SK-N-SH treated with all-trans-retinoic acid at 6 μM for 48 hours (cell line): ENCODE measurements at regions not wholly inside any gene's neighbourhood (a gene's known extent, or its start where the extent isn't known, plus 50 kb on each side); places are given as distances from the start of the nearest gene placed in this dataset.

Source experiments
- BACH2 ChIP-seq: fragments of 250-450 bp; sonication (Bioruptor Pico); IDR thresholded peaks from 2 replicates; pipeline ENCODE4 v1.9.0; 2021; ENCODE audit warnings: mild to moderate bottlenecking, borderline replicate concordance
- ISL1 ChIP-seq: fragments of 250-450 bp; sonication (Bioruptor Pico); IDR thresholded peaks from 2 replicates; pipeline ENCODE4 v2.1.2; 2022; ENCODE audit warnings: mild to moderate bottlenecking, moderate library complexity
- RARB ChIP-seq: fragments of 250-450 bp; sonication (Bioruptor Pico); IDR thresholded peaks from 2 replicates; pipeline ENCODE4 v1.8.0; 2021; ENCODE audit warnings: mild to moderate bottlenecking, moderate library complexity
- TCF4 ChIP-seq: fragments of 250-450 bp; sonication (Bioruptor Pico); IDR thresholded peaks from 2 replicates; pipeline ENCODE4 v1.8.0; 2021; ENCODE audit warnings: mild to moderate bottlenecking, moderate library complexity, borderline replicate concordance
- TOX ChIP-seq: fragments of 250-450 bp; sonication (Bioruptor Pico); IDR thresholded peaks from 2 replicates; pipeline ENCODE4 v1.8.0; 2021; ENCODE audit warnings: mild to moderate bottlenecking, moderate library complexity, borderline replicate concordance
- ZFP3 ChIP-seq: fragments of 250-450 bp; sonication (Bioruptor Pico); IDR thresholded peaks from 2 replicates; pipeline ENCODE4 v1.5.0; 2020; ENCODE audit warnings: mild to moderate bottlenecking, moderate library complexity
- ZFP30 ChIP-seq: fragments of 450-650 bp; formaldehyde crosslinking; IDR thresholded peaks from 2 replicates; pipeline ENCODE4 v1.5.0; 2022; ENCODE audit warnings: mild to moderate bottlenecking, moderate library complexity
- TF ChIP-seq, protein P1 (sequence below): fragments of 250-450 bp; sonication (Bioruptor Pico); IDR thresholded peaks from 2 replicates; pipeline ENCODE4 v1.8.0; 2020; ENCODE audit warnings: mild to moderate bottlenecking, moderate library complexity, borderline replicate concordance
- TF ChIP-seq, protein P2 (sequence below): fragments of 250-450 bp; sonication (Bioruptor Pico); IDR thresholded peaks from 2 replicates; pipeline ENCODE4 v1.8.0; 2021; ENCODE audit warnings: low read depth, mild to moderate bottlenecking, moderate library complexity, borderline replicate concordance

DNA sequence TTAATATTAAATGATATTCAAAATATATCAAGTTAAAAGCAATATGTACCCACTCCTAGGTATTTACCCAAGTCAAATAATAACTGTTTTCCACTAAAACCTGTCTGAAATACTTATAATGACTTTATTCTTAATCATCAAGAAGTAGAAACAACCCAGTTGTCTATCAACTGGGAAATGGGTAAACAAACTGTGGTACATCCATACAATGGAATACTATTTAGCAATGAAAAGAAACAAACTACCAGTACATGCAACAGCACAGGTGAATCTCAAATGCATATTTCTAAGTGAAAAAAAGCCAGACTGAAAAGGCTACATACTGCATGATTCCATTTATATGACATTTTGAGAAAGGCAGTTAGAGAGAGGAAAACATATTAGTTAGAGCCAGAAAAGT is 559.9 kb downstream of the MBD2 start:
- TF ChIP-seq ZFP30 (CRISPR knock-in tag) (no peak), ISL1 (no peak), ZFP3 (no peak), BACH2 (no peak), TOX (CRISPR knock-in tag) (no peak), TCF4 (CRISPR knock-in tag) (no peak), RARB (no peak)
- TF ChIP-seq, protein P1, sequence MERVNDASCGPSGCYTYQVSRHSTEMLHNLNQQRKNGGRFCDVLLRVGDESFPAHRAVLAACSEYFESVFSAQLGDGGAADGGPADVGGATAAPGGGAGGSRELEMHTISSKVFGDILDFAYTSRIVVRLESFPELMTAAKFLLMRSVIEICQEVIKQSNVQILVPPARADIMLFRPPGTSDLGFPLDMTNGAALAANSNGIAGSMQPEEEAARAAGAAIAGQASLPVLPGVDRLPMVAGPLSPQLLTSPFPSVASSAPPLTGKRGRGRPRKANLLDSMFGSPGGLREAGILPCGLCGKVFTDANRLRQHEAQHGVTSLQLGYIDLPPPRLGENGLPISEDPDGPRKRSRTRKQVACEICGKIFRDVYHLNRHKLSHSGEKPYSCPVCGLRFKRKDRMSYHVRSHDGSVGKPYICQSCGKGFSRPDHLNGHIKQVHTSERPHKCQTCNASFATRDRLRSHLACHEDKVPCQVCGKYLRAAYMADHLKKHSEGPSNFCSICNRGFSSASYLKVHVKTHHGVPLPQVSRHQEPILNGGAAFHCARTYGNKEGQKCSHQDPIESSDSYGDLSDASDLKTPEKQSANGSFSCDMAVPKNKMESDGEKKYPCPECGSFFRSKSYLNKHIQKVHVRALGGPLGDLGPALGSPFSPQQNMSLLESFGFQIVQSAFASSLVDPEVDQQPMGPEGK (CRISPR knock-in tag), result no peak
- TF ChIP-seq, protein P2, sequence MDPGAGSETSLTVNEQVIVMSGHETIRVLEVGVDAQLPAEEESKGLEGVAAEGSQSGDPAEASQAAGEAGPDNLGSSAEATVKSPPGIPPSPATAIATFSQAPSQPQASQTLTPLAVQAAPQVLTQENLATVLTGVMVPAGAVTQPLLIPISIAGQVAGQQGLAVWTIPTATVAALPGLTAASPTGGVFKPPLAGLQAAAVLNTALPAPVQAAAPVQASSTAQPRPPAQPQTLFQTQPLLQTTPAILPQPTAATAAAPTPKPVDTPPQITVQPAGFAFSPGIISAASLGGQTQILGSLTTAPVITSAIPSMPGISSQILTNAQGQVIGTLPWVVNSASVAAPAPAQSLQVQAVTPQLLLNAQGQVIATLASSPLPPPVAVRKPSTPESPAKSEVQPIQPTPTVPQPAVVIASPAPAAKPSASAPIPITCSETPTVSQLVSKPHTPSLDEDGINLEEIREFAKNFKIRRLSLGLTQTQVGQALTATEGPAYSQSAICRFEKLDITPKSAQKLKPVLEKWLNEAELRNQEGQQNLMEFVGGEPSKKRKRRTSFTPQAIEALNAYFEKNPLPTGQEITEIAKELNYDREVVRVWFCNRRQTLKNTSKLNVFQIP (CRISPR knock-in tag), result no peak
